AG08395 (cell line): ENCODE measurements at regions not wholly inside any gene's neighbourhood (a gene's known extent, or its start where the extent isn't known, plus 50 kb on each side); places are given as distances from the start of the nearest gene placed in this dataset.
"Not testable (repeated sequence)": the region's sequence is repeated elsewhere in the genome, so short reads cannot be mapped to it uniquely, and the experiment has no call there.

Source experiments
- DNase-seq: peaks from one replicate; pipeline ENCODE4 v3.0.0; 2012; ENCODE audit warnings: mixed read lengths, low spot score

DNA sequence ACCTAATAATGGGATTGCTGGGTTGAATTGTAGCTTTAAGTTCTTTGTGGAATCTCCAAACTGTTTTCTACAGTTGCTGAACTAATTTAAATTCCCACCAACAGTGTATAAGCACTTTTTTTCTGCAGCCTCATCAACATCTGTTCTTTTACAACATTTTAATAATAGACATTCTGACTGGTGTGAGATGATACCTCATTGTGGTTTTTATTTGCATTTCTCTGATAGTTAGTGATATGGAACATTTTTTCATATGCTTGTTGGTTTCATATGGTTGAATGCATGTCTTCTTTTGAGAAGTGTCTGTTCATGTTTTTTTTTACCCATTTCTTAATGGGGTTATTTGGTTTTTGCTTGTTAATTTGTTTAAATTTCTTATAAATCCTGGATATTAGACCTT, 1718.9 kb downstream of the C4orf33 start:
- no peak for DNase-seq

DNA sequence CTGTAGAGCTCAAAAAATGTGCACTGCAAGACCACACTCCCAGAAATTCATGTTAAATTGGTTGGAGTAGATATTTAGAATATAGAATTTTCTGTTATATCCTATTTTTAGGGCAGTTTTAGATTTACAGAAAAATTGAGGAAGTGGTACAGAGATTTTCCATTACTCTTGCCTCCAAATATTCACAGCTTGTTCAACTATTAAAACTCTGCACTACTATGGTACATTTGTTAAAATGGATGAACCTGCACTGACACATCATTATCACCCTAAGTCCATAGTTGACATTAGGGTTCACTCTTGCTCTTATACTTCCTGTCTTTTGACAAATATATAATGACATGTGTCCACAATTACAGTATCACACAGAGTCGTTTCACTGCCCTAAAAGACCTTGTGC, 1724.5 kb downstream of the C4orf33 start:
- no peak for DNase-seq

- DNase-seq = no peak
These were observed 1729.3 kb downstream of the C4orf33 start for GRCh38 chr4:130825284-130825683.

DNA sequence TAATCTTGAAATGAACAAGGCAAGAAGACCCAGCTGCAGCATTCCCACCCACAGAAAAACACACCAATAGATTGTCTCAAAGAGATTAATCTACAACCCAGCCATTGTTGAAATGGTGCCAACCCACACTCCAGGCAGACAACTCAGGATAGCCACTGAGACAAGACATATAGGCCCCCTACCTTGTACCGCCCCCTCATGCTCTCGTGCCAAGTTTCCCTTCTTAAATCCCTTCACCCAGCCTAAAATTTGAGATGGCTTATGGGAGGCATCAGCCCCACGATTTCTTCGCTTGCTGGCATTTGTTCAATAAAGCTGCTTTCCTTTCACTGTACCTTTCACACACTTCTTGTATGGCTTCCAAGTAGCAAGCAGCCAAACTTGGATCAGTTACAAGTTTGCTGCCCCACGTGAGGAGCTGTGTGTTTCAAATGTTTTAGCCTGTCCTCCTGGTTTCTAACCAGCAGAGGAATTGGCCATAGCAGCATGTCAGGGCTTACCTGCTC, 1754.1 kb downstream of the C4orf33 start:
- no peak for DNase-seq

- no peak for DNase-seq
These were observed 1755.2 kb downstream of the C4orf33 start for GRCh38 chr4:130851107-130851506.

DNA sequence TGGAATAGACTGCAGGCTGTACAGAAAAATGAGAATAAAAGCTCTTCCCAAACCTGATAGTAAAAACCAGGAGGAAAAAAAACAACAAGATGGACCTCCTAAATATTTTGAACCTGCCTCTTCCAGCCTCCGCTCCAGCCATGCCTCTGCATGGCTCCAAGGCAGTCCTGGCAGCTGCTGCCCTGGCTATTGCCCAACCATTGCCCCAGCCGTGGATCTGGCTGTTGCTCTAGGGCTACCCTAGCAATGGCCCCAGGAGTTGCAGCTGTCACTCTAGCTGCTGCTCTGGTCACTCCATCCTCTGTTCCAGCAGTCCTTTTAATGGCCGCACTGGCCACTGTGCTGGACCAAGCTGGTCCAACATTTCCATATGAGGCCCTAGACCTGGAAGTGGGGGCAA, 1756.0 kb downstream of the C4orf33 start:
- DNase-seq = no peak

- DNase-seq = no peak
These were observed 1759.6 kb downstream of the C4orf33 start for GRCh38 chr4:130855533-130855932.

DNA sequence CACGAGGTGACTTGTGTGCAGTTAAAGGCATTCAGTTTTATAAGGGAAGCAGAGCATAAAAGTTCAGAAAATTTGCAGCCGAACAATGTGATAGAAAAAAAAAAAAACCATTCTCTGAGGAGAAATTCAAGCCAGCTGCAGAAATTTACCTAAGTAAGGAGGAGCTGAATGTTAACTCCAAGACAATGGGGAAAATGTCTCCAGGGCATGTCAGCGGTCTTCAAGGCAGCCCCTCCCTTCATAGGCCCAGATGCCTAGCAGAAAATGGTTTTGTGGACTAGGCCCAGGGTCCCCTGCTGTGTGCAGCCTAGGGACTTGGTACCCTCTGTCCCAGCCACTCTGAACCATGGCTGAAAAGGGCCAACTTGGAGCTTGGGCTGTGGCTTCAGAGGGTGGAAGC, 1764.0 kb downstream of the C4orf33 start:
- DNase-seq = no peak

DNA sequence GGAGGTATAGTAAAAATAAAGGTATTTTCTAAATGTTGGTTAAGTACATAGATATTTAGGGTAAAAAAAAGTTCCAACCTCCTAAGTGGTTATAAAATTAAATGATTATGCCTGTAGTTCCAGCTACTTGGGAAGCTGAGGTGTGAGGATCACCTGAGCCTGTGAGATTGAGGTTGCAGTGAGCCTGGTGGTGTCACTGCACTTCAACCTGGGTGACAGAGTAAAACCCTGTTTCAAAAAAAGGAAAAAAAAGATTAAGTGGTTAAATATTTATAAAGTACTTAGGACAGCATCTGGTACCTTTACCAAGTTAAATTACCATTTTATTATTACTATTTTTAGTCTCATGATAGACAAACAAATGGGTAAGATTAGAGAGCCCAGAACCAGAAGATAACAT, 1801.0 kb downstream of the C4orf33 start:
- no peak for DNase-seq

DNA sequence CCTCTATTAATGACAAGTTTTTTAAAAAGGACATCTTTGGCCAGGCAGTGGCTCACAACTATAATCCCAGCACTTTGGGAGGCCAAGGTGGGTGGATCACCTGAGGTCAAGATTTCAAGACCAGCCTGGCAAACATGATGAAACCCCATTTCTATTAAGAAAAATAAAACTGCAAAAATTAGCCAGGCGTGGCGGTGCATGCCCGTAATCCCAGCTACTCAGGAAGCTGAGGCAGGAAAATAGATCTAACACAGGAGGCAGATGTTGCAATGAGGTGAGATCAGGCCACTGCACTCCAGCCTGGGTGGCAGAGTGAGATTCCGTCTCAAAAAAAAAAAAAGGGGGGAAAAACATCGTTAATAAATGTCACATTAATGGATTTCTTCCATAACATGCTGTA, 1805.4 kb downstream of the C4orf33 start:
- DNase-seq = no peak

GRCh38 chr4:130922955-130923354, 1827.0 kb downstream of the C4orf33 start:
- no peak for DNase-seq

DNA sequence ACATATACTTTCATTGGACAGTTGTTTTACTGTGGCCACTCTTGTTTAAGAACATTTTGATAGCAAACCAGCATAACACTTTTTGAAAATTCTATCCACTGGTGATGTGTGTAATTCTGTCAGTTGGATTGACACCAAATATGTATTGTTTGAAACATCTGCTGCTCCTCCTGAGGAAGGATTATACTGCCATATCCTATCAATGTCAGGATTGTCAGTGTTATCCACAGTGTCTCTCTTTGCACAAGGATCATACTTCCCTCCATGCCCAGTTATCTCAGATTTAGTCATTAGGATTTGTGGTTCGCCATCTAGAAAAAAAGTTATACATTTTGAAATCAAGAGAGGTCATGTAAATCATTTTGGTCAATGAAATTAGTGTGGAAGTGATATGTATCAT, 1859.6 kb downstream of the C4orf33 start:
- no peak for DNase-seq

- no peak for DNase-seq
These were observed 1889.4 kb downstream of the C4orf33 start for GRCh38 chr4:130985371-130985770.

- no peak for DNase-seq
These were observed 1900.0 kb downstream of the C4orf33 start for GRCh38 chr4:130995988-130996387.

DNA sequence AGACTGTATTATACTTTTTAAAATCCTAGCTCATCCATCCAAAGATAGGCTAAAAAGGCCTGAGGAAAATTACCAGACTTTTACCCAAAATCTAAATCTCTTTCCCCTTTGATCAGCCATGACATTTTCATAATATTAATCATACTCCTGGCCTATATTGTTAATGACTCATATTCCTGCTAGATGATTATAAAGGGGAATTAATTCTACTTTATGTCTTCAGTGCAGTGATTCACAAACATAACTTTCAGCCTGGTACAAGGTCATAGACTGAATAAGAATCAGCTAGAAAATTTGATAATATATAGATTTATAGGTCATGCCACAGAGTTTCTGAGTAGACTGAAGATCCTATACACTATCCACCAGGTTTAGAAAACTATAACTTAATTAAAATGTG, 1905.4 kb downstream of the C4orf33 start:
- DNase-seq = no peak

GRCh38 chr4:131002132-131002531, 1906.2 kb downstream of the C4orf33 start:
- DNase-seq = no peak

- DNase-seq = no peak
These were observed 1910.4 kb downstream of the C4orf33 start for GRCh38 chr4:131006388-131006787.

DNA sequence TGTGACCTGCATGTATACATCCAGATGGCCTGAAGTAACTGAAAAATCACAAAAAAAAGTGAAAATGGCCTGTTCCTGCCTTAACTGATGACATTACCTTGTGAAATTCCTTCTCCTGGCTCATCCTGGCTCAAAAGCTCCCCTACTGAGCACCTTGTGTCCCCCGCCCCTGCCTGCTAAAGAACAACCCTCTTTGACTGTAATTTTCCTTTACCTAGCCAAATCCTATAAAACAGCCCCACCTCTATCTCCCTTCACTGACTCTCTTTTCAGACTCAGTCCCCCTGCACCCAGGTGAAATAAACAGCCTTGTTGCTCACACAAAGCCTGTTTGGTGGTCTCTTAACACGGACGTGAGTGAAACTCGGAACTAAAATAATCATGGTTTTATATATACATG, 1916.0 kb downstream of the C4orf33 start:
- DNase-seq = not testable (repeated sequence)

- no peak for DNase-seq
These were observed 1917.3 kb downstream of the C4orf33 start for GRCh38 chr4:131013226-131013625.

GRCh38 chr4:131026771-131027170, 1930.8 kb downstream of the C4orf33 start:
- no peak for DNase-seq

DNA sequence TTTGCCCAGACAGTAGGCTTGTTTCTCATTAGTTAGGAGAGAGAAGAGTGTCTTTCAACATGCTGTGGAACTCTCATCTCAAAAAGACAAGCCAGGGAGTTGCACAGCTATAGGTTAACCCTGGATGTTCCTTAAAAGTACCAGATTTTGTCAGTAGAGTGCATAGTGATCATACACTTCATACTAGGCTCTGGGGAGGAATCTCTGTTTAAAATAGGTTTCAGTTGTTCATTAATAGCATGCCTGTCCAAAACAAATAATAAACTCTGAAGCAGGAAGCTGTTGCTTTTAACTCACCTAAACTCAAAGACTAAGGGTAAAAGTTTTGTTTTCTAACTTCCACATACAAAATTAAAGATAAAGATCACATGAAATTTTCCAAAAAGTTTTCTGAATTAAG, 1948.4 kb downstream of the C4orf33 start:
- no peak for DNase-seq

- no peak for DNase-seq
These were observed 1950.9 kb downstream of the C4orf33 start for GRCh38 chr4:131046821-131047220.

DNA sequence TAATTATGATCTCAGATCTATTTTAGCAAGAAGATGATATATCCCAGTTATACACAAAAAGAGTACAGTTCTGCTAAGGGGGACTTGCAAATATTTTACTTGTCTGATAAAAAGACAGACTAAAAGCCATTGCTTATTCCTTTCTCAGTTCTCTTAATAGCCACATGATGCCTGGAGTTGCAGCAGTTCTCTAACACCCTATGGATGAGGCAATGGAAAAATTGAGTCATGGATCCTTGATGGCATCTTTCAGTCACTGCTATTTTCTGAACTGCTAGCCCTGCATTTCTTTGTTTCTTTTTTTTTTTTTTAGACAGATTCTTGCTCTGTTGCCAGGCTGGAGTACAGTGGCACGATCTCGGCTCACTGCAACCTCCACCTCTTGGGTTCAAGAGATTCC, 1956.7 kb downstream of the C4orf33 start:
- DNase-seq = no peak

DNA sequence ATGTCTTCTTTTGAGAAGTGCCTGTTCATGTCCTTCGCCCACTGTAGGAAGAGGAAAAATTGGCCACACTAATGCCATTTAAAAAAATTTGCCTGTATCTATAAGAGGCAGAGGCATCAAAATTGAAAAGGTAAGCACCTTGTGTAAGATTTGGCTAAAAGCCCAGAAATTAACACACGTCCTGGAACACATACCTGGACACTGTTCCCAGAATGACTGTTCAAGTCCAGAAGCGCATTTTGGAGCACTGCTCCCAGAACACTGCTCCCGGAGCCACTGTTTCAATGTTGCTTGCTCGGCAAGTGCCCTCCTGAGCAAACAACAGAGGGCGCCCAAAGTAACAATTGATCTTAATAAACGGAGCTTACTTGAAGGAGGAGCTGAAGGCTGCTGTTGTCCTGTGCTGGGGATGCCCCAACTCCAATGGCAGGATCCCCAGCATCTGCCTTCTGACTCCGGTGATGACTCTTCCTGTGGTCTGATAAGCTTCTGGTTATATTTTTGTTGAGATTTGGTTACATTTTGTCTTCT, 1958.6 kb downstream of the C4orf33 start:
- no peak for DNase-seq

DNA sequence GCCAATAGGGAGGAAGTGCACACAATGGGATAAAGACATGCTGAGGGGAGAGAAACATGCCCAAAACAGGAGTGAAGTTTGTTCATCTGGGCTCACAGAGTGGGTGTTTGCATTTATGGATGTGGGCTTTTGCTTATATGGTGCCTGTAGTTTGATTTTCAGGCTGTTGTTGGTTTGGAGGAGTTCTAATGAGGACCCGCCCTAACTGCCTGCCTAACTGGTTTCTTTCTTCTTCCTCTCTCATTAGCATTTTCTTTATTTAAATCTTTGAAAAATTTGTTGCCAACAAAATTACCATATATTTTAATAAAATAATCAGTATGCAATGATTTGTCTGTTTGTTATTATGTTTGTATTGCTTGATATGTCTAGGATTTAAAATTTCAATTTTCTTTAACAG, 1965.8 kb downstream of the C4orf33 start:
- no peak for DNase-seq
